Panc1 (cell line): ENCODE measurements at regions not wholly inside any gene's neighbourhood (a gene's known extent, or its start where the extent isn't known, plus 50 kb on each side); places are given as distances from the start of the nearest gene placed in this dataset.

ENCODE experiments used
- POLR2AphosphoS5 ChIP-seq: IDR thresholded peaks from 2 replicates; pipeline ENCODE4 v1.6.1; 2012; ENCODE audit warnings: mild to moderate bottlenecking, low read depth, low read length, moderate library complexity
- TF ChIP-seq, protein P1 (sequence below): fragments of 450-650 bp; IDR thresholded peaks from 2 replicates; pipeline ENCODE4 v1.5.1; 2017; ENCODE audit warnings: mild to moderate bottlenecking

DNA sequence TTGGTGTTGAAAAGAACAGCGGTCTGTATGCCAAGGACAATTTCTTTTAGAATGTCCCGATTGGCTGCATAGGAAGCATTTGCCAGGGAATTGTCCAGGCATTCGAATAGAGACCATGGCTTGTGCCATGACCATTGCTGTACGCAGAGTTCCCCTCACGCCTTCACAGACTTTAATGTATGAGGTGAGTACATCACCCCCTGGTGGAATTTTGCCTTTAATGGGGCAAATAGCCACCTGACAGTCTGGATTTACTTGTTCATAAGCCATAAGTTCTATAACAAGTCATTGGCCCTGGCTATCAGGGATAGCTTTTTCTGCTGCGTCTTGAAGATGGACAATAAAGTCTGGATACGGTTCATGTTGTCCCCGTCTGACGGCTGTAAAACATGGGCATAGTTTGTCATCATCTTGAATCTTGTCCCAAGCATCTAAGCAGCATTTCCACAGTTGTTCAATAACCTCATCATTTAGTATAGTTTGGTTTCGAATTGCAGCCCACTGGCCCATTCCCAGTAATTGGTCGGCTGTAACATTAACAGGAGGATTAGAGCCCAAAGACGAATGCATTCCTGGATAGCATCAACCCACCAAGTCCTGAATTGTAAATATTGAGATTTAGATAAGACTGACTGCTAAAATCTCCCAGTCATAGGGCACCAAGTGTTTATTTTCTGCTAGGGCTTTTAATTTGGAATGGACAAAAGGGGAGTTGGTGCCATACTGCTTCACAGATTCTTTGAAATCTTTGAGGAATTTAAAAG is 67.7 kb upstream of the ARL4D start:
- TF ChIP-seq POLR2AphosphoS5 = no peak
- TF ChIP-seq, protein P1, sequence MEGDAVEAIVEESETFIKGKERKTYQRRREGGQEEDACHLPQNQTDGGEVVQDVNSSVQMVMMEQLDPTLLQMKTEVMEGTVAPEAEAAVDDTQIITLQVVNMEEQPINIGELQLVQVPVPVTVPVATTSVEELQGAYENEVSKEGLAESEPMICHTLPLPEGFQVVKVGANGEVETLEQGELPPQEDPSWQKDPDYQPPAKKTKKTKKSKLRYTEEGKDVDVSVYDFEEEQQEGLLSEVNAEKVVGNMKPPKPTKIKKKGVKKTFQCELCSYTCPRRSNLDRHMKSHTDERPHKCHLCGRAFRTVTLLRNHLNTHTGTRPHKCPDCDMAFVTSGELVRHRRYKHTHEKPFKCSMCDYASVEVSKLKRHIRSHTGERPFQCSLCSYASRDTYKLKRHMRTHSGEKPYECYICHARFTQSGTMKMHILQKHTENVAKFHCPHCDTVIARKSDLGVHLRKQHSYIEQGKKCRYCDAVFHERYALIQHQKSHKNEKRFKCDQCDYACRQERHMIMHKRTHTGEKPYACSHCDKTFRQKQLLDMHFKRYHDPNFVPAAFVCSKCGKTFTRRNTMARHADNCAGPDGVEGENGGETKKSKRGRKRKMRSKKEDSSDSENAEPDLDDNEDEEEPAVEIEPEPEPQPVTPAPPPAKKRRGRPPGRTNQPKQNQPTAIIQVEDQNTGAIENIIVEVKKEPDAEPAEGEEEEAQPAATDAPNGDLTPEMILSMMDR = no peak; the same call in 1 of the 2 replicates
